ENCODE measurements at regions not wholly inside any gene's neighbourhood (a gene's known extent, or its start where the extent isn't known, plus 50 kb on each side); places are given as distances from the start of the nearest gene placed in this dataset.

DNA sequence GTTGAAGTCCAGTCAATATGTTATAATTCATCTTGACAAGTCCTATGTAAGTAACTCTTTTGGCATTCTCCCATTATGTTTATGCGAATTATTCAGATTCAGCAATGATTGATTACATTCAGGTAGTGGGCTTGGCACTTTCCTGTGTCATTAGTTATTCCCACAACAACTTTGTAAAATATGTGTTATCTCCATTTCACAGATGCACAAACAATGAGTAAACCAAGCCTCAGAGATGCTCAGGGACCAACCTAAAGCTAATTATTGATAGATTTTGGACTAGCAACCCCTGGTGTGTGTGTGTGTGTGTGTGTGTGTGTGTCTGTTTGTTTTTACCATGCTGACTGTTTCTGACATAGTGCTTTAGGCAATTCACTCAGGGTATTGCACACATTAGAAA lies 371.1 kb upstream of the C1orf87 start:
- no peaks in the 10 kb centered on the region for H3K79me2 ChIP-seq (replicated peaks; ENCODE audit: insufficient read depth, low read length)
- H3K27ac ChIP-seq (ENCODE audit: low read length): no peak overlapping the region
- no peak overlapping the region for H3K9ac ChIP-seq (ENCODE audit: low read length)
- no peak overlapping the region for H2AFZ ChIP-seq (ENCODE audit: low read depth, low read length)
- H3K27me3 ChIP-seq (ENCODE audit: insufficient read depth, low read depth, low read length): no peaks in the 10 kb centered on the region
- H3K36me3 ChIP-seq (ENCODE audit: insufficient read depth, low read length): no peaks in the 10 kb centered on the region
- no peaks in the 10 kb centered on the region for H3F3A ChIP-seq (ENCODE audit: insufficient read depth, low read length, poor library complexity, severe bottlenecking)
- H4K20me1 ChIP-seq (ENCODE audit: insufficient read depth): no peaks in the 10 kb centered on the region
- no peak overlapping the region for H3K4me2 ChIP-seq (ENCODE audit: low read length)
- TF ChIP-seq, protein P1, sequence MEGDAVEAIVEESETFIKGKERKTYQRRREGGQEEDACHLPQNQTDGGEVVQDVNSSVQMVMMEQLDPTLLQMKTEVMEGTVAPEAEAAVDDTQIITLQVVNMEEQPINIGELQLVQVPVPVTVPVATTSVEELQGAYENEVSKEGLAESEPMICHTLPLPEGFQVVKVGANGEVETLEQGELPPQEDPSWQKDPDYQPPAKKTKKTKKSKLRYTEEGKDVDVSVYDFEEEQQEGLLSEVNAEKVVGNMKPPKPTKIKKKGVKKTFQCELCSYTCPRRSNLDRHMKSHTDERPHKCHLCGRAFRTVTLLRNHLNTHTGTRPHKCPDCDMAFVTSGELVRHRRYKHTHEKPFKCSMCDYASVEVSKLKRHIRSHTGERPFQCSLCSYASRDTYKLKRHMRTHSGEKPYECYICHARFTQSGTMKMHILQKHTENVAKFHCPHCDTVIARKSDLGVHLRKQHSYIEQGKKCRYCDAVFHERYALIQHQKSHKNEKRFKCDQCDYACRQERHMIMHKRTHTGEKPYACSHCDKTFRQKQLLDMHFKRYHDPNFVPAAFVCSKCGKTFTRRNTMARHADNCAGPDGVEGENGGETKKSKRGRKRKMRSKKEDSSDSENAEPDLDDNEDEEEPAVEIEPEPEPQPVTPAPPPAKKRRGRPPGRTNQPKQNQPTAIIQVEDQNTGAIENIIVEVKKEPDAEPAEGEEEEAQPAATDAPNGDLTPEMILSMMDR (IDR thresholded peaks at IDR 0.05; ENCODE audit: poor library complexity, severe bottlenecking): no peak
- no peak for TF ChIP-seq RAD21 (conservative IDR thresholded peaks at IDR 0.05)
- TF ChIP-seq EP300 (conservative IDR thresholded peaks at IDR 0.05; ENCODE audit: poor library complexity, severe bottlenecking): no peak
- no peaks in the 10 kb centered on the region for H3K9me2 ChIP-seq (ENCODE audit: insufficient read depth, low read length)
- H3K4me3 ChIP-seq (ENCODE audit: low read length): no peak overlapping the region
- no peaks in the 10 kb centered on the region for H3K9me3 ChIP-seq (ENCODE audit: low read length)

DNA sequence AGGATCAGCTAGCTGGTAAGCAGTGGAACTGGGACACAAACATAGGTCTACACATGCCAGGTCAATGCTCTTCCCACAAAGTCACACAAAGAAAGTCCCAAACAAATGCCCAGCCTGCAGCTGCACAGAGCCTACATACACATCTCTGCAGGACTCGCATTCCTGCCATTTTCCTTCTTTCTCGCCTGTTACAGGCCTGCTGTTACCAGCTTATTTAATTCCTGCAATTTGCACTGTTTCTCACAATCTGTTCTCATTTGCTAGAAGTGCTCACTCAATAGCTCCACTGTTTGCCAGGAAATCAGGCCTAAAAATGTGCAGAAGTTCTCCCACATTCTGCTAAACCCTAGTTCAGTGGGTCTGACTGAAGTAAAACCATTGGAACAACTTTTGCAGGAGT lies 362.6 kb upstream of the C1orf87 start:
- Histone ChIP-seq H3K4me2 (ENCODE audit: low read length) (no peak overlapping the region), H3K9me3 (ENCODE audit: low read length) (no peaks in the 10 kb centered on the region), H3K9me2 (ENCODE audit: insufficient read depth, low read length) (no peaks in the 10 kb centered on the region), H3K79me2 (replicated peaks; ENCODE audit: insufficient read depth, low read length) (no peaks in the 10 kb centered on the region), H3K36me3 (ENCODE audit: insufficient read depth, low read length) (no peaks in the 10 kb centered on the region), H2AFZ (ENCODE audit: low read depth, low read length) (no peak overlapping the region), H3K27ac (ENCODE audit: low read length) (no peak overlapping the region), H3K9ac (ENCODE audit: low read length) (no peak overlapping the region), H3F3A (ENCODE audit: insufficient read depth, low read length, poor library complexity, severe bottlenecking) (no peaks in the 10 kb centered on the region), H3K27me3 (ENCODE audit: insufficient read depth, low read depth, low read length) (no peaks in the 10 kb centered on the region), H4K20me1 (ENCODE audit: insufficient read depth) (no peaks in the 10 kb centered on the region), H3K4me3 (ENCODE audit: low read length) (no peak overlapping the region)
- TF ChIP-seq RAD21 (conservative IDR thresholded peaks at IDR 0.05): no peak

DNA sequence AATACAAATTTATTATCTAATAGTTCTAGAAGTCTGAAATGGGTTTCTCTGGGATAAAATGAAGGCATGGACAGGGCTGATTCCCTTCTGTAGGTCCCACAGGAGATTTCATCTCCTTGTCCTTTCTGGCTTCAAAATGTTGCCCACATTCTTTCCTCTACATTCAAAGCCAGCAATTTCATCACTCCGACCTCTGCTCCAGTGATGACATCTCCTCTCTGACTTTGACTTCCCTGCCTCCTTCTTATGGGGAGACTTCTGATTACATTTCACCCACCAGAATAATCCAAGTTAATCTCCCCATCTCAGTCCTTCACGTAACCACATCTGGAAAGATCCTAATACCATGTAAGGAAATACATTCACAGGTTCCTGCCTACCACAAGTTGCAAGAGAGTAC lies 358.0 kb upstream of the C1orf87 start:
- H4K20me1 ChIP-seq (ENCODE audit: insufficient read depth): no peaks in the 10 kb centered on the region
- no peak overlapping the region for H3K9ac ChIP-seq (ENCODE audit: low read length)
- H3K9me3 ChIP-seq (ENCODE audit: low read length): no peaks in the 10 kb centered on the region
- no peak overlapping the region for H3K4me3 ChIP-seq (ENCODE audit: low read length)
- H3F3A ChIP-seq (ENCODE audit: insufficient read depth, low read length, poor library complexity, severe bottlenecking): no peaks in the 10 kb centered on the region
- H3K9me2 ChIP-seq (ENCODE audit: insufficient read depth, low read length): no peaks in the 10 kb centered on the region
- H3K36me3 ChIP-seq (ENCODE audit: insufficient read depth, low read length): no peaks in the 10 kb centered on the region
- H3K27me3 ChIP-seq (ENCODE audit: insufficient read depth, low read depth, low read length): no peaks in the 10 kb centered on the region
- H3K27ac ChIP-seq (ENCODE audit: low read length): no peak overlapping the region
- no peak overlapping the region for H2AFZ ChIP-seq (ENCODE audit: low read depth, low read length)
- H3K4me2 ChIP-seq (ENCODE audit: low read length): no peak overlapping the region
- H3K79me2 ChIP-seq (replicated peaks; ENCODE audit: insufficient read depth, low read length): no peaks in the 10 kb centered on the region
- TF ChIP-seq POLR2AphosphoS5 (IDR thresholded peaks at IDR 0.05) (no peak), EZH2 (IDR thresholded peaks at IDR 0.05; ENCODE audit: borderline replicate concordance, insufficient read depth, low read length, poor library complexity, severe bottlenecking) (no peak), RAD21 (conservative IDR thresholded peaks at IDR 0.05) (no peak), EP300 (conservative IDR thresholded peaks at IDR 0.05; ENCODE audit: poor library complexity, severe bottlenecking) (no peak), TAF1 (IDR thresholded peaks at IDR 0.05; ENCODE audit: low read depth) (no peak), SMC3 (conservative IDR thresholded peaks at IDR 0.05; ENCODE audit: poor library complexity) (no peak), MXI1 (conservative IDR thresholded peaks at IDR 0.05; ENCODE audit: poor library complexity, severe bottlenecking) (no peak)
- TF ChIP-seq, protein P2, sequence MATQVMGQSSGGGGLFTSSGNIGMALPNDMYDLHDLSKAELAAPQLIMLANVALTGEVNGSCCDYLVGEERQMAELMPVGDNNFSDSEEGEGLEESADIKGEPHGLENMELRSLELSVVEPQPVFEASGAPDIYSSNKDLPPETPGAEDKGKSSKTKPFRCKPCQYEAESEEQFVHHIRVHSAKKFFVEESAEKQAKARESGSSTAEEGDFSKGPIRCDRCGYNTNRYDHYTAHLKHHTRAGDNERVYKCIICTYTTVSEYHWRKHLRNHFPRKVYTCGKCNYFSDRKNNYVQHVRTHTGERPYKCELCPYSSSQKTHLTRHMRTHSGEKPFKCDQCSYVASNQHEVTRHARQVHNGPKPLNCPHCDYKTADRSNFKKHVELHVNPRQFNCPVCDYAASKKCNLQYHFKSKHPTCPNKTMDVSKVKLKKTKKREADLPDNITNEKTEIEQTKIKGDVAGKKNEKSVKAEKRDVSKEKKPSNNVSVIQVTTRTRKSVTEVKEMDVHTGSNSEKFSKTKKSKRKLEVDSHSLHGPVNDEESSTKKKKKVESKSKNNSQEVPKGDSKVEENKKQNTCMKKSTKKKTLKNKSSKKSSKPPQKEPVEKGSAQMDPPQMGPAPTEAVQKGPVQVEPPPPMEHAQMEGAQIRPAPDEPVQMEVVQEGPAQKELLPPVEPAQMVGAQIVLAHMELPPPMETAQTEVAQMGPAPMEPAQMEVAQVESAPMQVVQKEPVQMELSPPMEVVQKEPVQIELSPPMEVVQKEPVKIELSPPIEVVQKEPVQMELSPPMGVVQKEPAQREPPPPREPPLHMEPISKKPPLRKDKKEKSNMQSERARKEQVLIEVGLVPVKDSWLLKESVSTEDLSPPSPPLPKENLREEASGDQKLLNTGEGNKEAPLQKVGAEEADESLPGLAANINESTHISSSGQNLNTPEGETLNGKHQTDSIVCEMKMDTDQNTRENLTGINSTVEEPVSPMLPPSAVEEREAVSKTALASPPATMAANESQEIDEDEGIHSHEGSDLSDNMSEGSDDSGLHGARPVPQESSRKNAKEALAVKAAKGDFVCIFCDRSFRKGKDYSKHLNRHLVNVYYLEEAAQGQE (IDR thresholded peaks at IDR 0.05; ENCODE audit: borderline replicate concordance): no peak
- TF ChIP-seq, protein P1 (IDR thresholded peaks at IDR 0.05; ENCODE audit: poor library complexity, severe bottlenecking): no peak
